Ovary (tissue), 3 donors: ENCODE measurements at regions not wholly inside any gene's neighbourhood (a gene's known extent, or its start where the extent isn't known, plus 50 kb on each side); places are given as distances from the start of the nearest gene placed in this dataset.

ENCODE experiments used
- POLR2A ChIP-seq: fragments of 450-650 bp; IDR thresholded peaks from one replicate; pipeline ENCODE4 v1.6.1; 2017; ENCODE audit warnings: antibody characterized with exemption, mild to moderate bottlenecking, moderate library complexity
- TF ChIP-seq, protein P1 (sequence below), 3 donors: fragments of 450-650 bp in 2 of 3; fragments of 200-600 bp in 1 of 3; IDR thresholded peaks; one replicate each; pipeline versions ENCODE4 v1.5.1 to v1.8.0; 2016 to 2022; ENCODE audit warnings: antibody characterized with exemption in 3 of 3, mild to moderate bottlenecking in 1 of 3
- donor health status: DM: no; HTN: no; CAD: no.

DNA sequence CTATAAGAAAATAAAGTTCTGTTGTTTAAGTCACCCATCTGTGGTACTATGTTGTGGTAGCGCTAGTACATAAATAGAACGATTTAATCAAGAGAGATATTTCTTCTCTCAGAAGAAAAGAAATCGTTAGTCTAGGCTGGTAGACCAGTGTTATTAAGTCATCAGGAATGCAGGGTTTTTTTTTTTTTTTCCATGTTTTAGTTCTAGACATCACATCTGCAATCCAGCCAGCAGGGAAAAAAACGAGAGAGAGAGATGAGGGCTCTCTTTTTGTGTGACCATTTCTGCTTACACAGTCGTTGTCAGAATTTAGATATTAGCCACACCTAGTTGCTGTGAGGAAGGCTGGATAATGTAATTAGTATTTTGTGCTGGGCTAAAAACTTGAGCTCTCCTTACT is 417.4 kb downstream of the TMA16 start:
- TF ChIP-seq, protein P1, sequence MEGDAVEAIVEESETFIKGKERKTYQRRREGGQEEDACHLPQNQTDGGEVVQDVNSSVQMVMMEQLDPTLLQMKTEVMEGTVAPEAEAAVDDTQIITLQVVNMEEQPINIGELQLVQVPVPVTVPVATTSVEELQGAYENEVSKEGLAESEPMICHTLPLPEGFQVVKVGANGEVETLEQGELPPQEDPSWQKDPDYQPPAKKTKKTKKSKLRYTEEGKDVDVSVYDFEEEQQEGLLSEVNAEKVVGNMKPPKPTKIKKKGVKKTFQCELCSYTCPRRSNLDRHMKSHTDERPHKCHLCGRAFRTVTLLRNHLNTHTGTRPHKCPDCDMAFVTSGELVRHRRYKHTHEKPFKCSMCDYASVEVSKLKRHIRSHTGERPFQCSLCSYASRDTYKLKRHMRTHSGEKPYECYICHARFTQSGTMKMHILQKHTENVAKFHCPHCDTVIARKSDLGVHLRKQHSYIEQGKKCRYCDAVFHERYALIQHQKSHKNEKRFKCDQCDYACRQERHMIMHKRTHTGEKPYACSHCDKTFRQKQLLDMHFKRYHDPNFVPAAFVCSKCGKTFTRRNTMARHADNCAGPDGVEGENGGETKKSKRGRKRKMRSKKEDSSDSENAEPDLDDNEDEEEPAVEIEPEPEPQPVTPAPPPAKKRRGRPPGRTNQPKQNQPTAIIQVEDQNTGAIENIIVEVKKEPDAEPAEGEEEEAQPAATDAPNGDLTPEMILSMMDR (IDR thresholded peaks at IDR 0.05) = no peak
- TF ChIP-seq POLR2A = no peak
